H1 (cell line): ENCODE measurements at regions not wholly inside any gene's neighbourhood (a gene's known extent, or its start where the extent isn't known, plus 50 kb on each side); places are given as distances from the start of the nearest gene placed in this dataset.

Experiments
- ATF3 ChIP-seq: IDR thresholded peaks from 2 replicates; pipeline ENCODE4 v1.6.1; 2011; ENCODE audit warnings: low read depth, mild to moderate bottlenecking, low read length; ENCODE audit not compliant: insufficient read depth
- CEBPB ChIP-seq: IDR thresholded peaks from 2 replicates; pipeline ENCODE4 v1.6.1; 2012; ENCODE audit warnings: low read depth, low read length
- CTCF ChIP-seq, 3 experiments: IDR thresholded peaks; 1 replicate in 2 of 3; 2 replicates in 1 of 3; pipeline versions ENCODE4 v1.5.1 to v1.6.1; 2011; ENCODE audit warnings: low read length in 3 of 3, mild to moderate bottlenecking in 3 of 3, inconsistent platforms in 2 of 3, low read depth in 1 of 3, moderate library complexity in 1 of 3; ENCODE audit not compliant: insufficient read depth in 1 of 3; ENCODE audit errors: control extremely low read depth in 1 of 3
- EGR1 ChIP-seq: IDR thresholded peaks from 2 replicates; pipeline ENCODE4 v1.6.1; 2011; ENCODE audit warnings: low read depth, low read length, borderline replicate concordance
- EZH2 ChIP-seq: fragments of 200-600 bp; sonication (generic); IDR thresholded peaks from 2 replicates; pipeline ENCODE4 v1.7.1; 2012; ENCODE audit warnings: low read depth, mild to moderate bottlenecking, moderate library complexity, low read length, inconsistent platforms; ENCODE audit not compliant: severe bottlenecking
- HDAC6 ChIP-seq: IDR thresholded peaks from one replicate; pipeline ENCODE4 v1.7.1; 2012; ENCODE audit warnings: low read depth, mild to moderate bottlenecking, inconsistent platforms, low read length, moderate library complexity
- MAX ChIP-seq: IDR thresholded peaks from 2 replicates; pipeline ENCODE4 v1.6.1; 2012; ENCODE audit warnings: inconsistent platforms
- POLR2A ChIP-seq, 2 experiments: IDR thresholded peaks; 1 replicate in 1 of 2; 2 replicates in 1 of 2; pipeline ENCODE4 v1.6.1; 2011; ENCODE audit warnings: low read depth in 2 of 2, low read length in 2 of 2, mild to moderate bottlenecking in 2 of 2; ENCODE audit errors: control extremely low read depth in 1 of 2
- RAD21 ChIP-seq, 2 experiments: IDR thresholded peaks in 1 of 2; conservative IDR thresholded peaks in 1 of 2; 2 replicates each; pipeline ENCODE4 v1.6.1; 2011; ENCODE audit warnings: low read depth in 2 of 2, low read length in 2 of 2, improper control_type of control experiment in 1 of 2, inconsistent platforms in 1 of 2, mild to moderate bottlenecking in 1 of 2, moderate library complexity in 1 of 2
- USF2 ChIP-seq: IDR thresholded peaks from 2 replicates; pipeline ENCODE4 v1.6.1; 2011; ENCODE audit warnings: low read length, improper control_type of control experiment

- TF ChIP-seq MAX (no peak), CEBPB (no peak), RAD21 (IDR thresholded peaks at IDR 0.05 in 1 of 2, conservative IDR thresholded peaks at IDR 0.05 in 1 of 2; ENCODE audit: low read depth in 2 of 2, low read length in 2 of 2) (no peak), ATF3 (no peak), CTCF (IDR thresholded peaks at IDR 0.05; ENCODE audit: control extremely low read depth in 1 of 3, insufficient read depth in 1 of 3, low read depth in 1 of 3, low read length in 3 of 3) (no peak), USF2 (no peak), POLR2A (IDR thresholded peaks at IDR 0.05; ENCODE audit: control extremely low read depth in 1 of 2, low read depth in 2 of 2, low read length in 2 of 2) (no peak), EGR1 (no peak), EZH2 (no peak), HDAC6 (no peak)
Measured at GRCh38 chr1:104853276-104853675, 1103.6 kb downstream of the AMY1C start.
